ENCODE measurements at regions not wholly inside any gene's neighbourhood (a gene's known extent, or its start where the extent isn't known, plus 50 kb on each side); places are given as distances from the start of the nearest gene placed in this dataset.
"Not testable (repeated sequence)": the region's sequence is repeated elsewhere in the genome, so short reads cannot be mapped to it uniquely, and the experiment has no call there.

- DNase-seq (ENCODE audit: low spot score), result peak; percentile 45
- in situ Hi-C loops (cut with MboI; ENCODE audit: low pct_unique_long_range_greater_than_20kb, low sequenced_read_pairs, unreplicated experiment), result loop anchor here (10.0 to 25.0 kb wide), 2 partner anchors 61 to 363 kb away; no protein-coding TSS in a partner anchor
- TF ChIP-seq, protein P1, sequence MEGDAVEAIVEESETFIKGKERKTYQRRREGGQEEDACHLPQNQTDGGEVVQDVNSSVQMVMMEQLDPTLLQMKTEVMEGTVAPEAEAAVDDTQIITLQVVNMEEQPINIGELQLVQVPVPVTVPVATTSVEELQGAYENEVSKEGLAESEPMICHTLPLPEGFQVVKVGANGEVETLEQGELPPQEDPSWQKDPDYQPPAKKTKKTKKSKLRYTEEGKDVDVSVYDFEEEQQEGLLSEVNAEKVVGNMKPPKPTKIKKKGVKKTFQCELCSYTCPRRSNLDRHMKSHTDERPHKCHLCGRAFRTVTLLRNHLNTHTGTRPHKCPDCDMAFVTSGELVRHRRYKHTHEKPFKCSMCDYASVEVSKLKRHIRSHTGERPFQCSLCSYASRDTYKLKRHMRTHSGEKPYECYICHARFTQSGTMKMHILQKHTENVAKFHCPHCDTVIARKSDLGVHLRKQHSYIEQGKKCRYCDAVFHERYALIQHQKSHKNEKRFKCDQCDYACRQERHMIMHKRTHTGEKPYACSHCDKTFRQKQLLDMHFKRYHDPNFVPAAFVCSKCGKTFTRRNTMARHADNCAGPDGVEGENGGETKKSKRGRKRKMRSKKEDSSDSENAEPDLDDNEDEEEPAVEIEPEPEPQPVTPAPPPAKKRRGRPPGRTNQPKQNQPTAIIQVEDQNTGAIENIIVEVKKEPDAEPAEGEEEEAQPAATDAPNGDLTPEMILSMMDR (IDR thresholded peaks at IDR 0.05; ENCODE audit: extremely low read depth, insufficient read depth, missing control alignments), result no peak
Observed at GRCh38 chr1:54475357-54475881, 69.2 kb upstream of the SSBP3 start.

GRCh38 chr1:54474310-54475251, 68.4 kb upstream of the SSBP3 start:
- in situ Hi-C loops (cut with MboI; ENCODE audit: low pct_unique_long_range_greater_than_20kb, low sequenced_read_pairs, unreplicated experiment), result loop anchor here (10.0 to 25.0 kb wide), 2 partner anchors 60 to 362 kb away; no protein-coding TSS in a partner anchor
- TF ChIP-seq, protein P1 (IDR thresholded peaks at IDR 0.05; ENCODE audit: extremely low read depth, insufficient read depth, missing control alignments), result no peak
- peak; percentile 48 for DNase-seq (ENCODE audit: low spot score)

DNA sequence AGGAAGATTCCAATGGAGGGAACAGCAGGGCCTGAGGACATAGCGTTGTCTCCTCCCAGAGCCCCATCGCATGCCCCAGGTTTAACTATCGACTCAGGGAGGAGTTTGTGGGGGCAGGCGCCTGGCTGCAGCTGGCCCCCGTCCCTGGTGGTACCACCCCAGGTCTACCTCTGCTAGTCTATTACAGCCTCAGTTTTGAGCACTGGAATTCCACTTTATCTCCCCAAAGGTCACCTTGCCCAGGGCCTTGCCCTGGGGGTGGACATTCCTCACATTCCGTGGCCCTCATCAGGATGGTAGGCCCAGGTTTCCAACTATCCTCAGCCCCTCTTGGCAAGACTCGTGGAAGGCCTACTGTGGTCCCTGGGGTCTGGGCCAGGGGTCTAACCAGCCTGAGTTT, 65.4 kb upstream of the SSBP3 start:
- DNase-seq (ENCODE audit: low spot score), result no peak
- in situ Hi-C loops (cut with MboI; ENCODE audit: low pct_unique_long_range_greater_than_20kb, low sequenced_read_pairs, unreplicated experiment), result loop anchor here (10.0 kb wide), 1 partner anchor 57 kb away; no protein-coding TSS in a partner anchor
- TF ChIP-seq, protein P1 (IDR thresholded peaks at IDR 0.05; ENCODE audit: extremely low read depth, insufficient read depth, missing control alignments), result no peak

GRCh38 chr1:54469444-54469843, 63.2 kb upstream of the SSBP3 start:
- in situ Hi-C loops (cut with MboI; ENCODE audit: low pct_unique_long_range_greater_than_20kb, low sequenced_read_pairs, unreplicated experiment); DNase-seq (ENCODE audit: low spot score): not testable (repeated sequence)

DNA sequence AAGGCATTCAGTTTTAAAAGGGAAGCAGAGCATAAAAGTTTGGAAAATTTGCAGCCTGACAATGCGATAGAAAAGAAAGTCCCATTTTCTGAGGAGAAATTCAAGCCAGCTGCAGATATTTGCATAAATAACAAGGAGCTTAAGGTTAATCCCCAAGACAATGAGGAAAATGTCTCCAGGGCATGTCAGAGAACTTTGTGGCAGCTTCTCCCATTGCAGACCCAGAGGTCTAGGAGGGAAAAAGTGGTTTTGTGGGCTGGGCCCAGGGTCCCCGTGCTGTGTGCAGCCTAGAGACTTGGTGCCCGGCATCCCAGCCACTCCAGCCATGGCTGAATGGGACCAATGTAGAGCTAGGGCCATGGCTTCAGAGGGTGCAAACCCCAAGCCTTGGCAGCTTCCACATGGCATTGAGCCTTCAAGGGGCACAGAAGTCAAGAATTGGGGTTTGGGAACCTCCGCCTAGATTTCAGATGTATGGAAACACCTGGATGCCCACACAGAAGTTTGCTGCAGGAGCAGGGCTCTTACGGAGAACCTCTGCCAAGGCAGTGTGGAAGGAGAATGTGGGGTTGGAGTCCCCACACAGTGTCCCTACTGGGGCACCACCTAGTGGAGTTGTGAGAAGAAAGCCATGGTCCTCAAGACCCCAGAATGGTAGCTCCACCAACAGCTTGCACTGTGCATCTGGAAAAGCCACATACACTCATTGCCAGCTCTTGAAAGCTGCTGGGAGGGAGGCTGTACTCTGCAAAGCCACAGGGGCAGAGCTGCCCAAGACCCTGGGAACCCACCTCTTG, 62.3 kb upstream of the SSBP3 start:
- DNase-seq (ENCODE audit: low spot score); in situ Hi-C loops (cut with MboI; ENCODE audit: low pct_unique_long_range_greater_than_20kb, low sequenced_read_pairs, unreplicated experiment): not testable (repeated sequence)
- TF ChIP-seq, protein P1 (IDR thresholded peaks at IDR 0.05; ENCODE audit: extremely low read depth, insufficient read depth, missing control alignments), result peak; percentile 35

GRCh38 chr1:54465351-54465811, 59.2 kb upstream of the SSBP3 start:
- no peak for DNase-seq (ENCODE audit: low spot score)
- in situ Hi-C loops (cut with MboI; ENCODE audit: low pct_unique_long_range_greater_than_20kb, low sequenced_read_pairs, unreplicated experiment), result no loop called here
- TF ChIP-seq, protein P1 (IDR thresholded peaks at IDR 0.05; ENCODE audit: extremely low read depth, insufficient read depth, missing control alignments), result no peak
